DOHH2 (cell line): ENCODE measurements at regions not wholly inside any gene's neighbourhood (a gene's known extent, or its start where the extent isn't known, plus 50 kb on each side); places are given as distances from the start of the nearest gene placed in this dataset.

Source experiments
- CTCF ChIP-seq: fragments of 200-600 bp; sonication (generic); IDR thresholded peaks from one replicate; pipeline ENCODE4 v1.5.1; 2014; ENCODE audit warnings: antibody characterized with exemption, mild to moderate bottlenecking, low read depth, low read length; ENCODE audit not compliant: poor library complexity, severe bottlenecking
- EZH2phosphoT487 ChIP-seq: fragments of 200-600 bp; sonication (generic); IDR thresholded peaks from 2 replicates; pipeline ENCODE4 v1.6.1; 2017; ENCODE audit warnings: borderline replicate concordance, mild to moderate bottlenecking, antibody characterized with exemption, low read length, moderate library complexity, mixed read lengths

DNA sequence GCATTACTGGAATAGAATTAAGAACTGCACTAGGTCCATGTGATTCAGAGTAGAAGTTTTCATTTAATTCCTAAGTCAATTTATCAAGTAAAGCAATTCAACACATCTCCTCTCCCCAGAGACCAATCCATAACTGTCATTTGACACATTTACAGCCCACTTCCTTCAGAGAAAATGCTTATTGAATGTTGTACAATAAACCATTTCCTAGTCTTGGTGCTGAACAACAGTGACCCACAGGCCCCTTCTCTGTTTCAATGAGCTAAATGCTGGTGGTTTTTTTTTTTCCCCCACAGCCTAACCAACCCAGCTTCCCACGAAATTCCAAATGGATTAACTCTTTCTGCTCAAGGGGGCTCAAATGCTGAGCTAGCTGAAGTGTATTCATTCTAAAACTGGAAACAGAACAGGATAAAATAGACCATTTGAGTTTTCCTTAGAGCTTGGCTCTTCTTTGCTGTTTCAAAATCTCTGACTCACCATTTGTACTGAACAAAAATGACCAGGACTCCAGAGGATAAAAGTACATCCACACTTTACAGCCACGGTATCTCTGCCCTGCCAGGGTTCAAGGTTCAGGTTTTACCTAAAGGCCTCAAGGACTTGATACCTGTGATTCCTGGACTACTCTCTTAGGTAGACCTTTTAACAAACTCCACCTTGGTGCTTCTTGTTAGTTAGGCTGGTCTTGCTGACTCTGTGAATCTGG lies 62.3 kb downstream of the TMEM100 start:
- TF ChIP-seq CTCF: no peak
- no peak for TF ChIP-seq EZH2phosphoT487
